Loucy (cell line): ENCODE measurements at regions not wholly inside any gene's neighbourhood (a gene's known extent, or its start where the extent isn't known, plus 50 kb on each side); places are given as distances from the start of the nearest gene placed in this dataset.

Source experiments
- EZH2phosphoT487 ChIP-seq: fragments of 200-600 bp; IDR thresholded peaks from 2 replicates; pipeline ENCODE4 v1.6.1; 2018; ENCODE audit warnings: antibody characterized with exemption, mild to moderate bottlenecking, moderate library complexity, borderline replicate concordance
- TF ChIP-seq, protein P1 (sequence below): fragments of 200-600 bp; sonication (generic); conservative IDR thresholded peaks from 2 replicates; pipeline ENCODE4 v1.5.1; 2014; ENCODE audit warnings: mild to moderate bottlenecking, antibody characterized with exemption, low read length

DNA sequence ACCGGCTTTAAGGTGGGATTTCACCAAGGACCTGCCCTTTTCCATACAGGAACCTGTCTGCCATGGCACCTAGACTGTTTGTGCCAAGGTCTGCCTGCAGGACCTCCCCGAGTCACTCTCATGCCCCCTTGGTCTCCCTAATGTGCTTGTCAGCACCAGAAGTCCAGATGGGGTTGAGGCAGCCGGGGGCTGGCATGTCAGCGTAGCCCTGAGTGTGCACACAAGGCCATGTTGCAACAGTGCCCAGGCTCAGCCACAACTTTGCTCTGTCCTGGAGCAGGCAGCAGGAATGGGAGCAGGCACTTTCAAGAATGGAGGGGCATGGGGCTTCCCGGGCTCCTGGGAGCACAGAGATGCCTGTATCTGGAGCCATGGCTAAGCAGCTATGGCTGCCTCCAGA lies 621.5 kb downstream of the CDH9 start:
- TF ChIP-seq, protein P1, sequence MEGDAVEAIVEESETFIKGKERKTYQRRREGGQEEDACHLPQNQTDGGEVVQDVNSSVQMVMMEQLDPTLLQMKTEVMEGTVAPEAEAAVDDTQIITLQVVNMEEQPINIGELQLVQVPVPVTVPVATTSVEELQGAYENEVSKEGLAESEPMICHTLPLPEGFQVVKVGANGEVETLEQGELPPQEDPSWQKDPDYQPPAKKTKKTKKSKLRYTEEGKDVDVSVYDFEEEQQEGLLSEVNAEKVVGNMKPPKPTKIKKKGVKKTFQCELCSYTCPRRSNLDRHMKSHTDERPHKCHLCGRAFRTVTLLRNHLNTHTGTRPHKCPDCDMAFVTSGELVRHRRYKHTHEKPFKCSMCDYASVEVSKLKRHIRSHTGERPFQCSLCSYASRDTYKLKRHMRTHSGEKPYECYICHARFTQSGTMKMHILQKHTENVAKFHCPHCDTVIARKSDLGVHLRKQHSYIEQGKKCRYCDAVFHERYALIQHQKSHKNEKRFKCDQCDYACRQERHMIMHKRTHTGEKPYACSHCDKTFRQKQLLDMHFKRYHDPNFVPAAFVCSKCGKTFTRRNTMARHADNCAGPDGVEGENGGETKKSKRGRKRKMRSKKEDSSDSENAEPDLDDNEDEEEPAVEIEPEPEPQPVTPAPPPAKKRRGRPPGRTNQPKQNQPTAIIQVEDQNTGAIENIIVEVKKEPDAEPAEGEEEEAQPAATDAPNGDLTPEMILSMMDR = no peak
- TF ChIP-seq EZH2phosphoT487 = no peak
